Astrocyte of the spinal cord (primary cell): ENCODE measurements at regions not wholly inside any gene's neighbourhood (a gene's known extent, or its start where the extent isn't known, plus 50 kb on each side); places are given as distances from the start of the nearest gene placed in this dataset.
A peak's percentile ranks its signal among the peaks of the same experiment; 100 is the strongest.

Experiments used
- DNase-seq: peaks from one replicate; pipeline ENCODE4 v3.0.0; 2011; ENCODE audit warnings: low read depth, low spot score
- H3K4me3 ChIP-seq: 2 replicates; pipeline ENCODE4 v1.5.1; 2011; ENCODE audit warnings: low read depth, mild to moderate bottlenecking, low read length, moderate library complexity
- CTCF ChIP-seq: IDR thresholded peaks from 2 replicates; pipeline ENCODE4 v1.5.1; 2012; ENCODE audit warnings: low read depth, mild to moderate bottlenecking, low read length, inconsistent platforms
- in situ Hi-C: cut with HindIII; loops from 2 replicates; pipeline ENCODE4 v1.10.0; 2017; ENCODE audit warnings: low sequenced_read_pairs

GRCh38 chr2:156215656-156216055, 116.9 kb downstream of the NR4A2 start:
- DNase-seq = no peak
- in situ Hi-C loops = no loop called here
- TF ChIP-seq CTCF = no peak
- no peak overlapping the region for H3K4me3 ChIP-seq

GRCh38 chr2:156211318-156211717, 121.2 kb downstream of the NR4A2 start:
- no peak for TF ChIP-seq CTCF

GRCh38 chr2:156206355-156206754, 126.2 kb downstream of the NR4A2 start:
- TF ChIP-seq CTCF = no peak
- DNase-seq = no peak
- in situ Hi-C loops = no loop called here
- no peak overlapping the region for H3K4me3 ChIP-seq

More at GRCh38 chr2:156211318-156211717, 121.2 kb downstream of the NR4A2 start:
- no peak for DNase-seq
- in situ Hi-C loops = no loop called here
- no peak overlapping the region for H3K4me3 ChIP-seq

GRCh38 chr2:156199588-156199987, 132.9 kb downstream of the NR4A2 start:
- TF ChIP-seq CTCF = no peak
- DNase-seq = no peak
- in situ Hi-C loops = no loop called here

GRCh38 chr2:156196031-156196430, 136.5 kb downstream of the NR4A2 start:
- DNase-seq = no peak
- TF ChIP-seq CTCF = no peak
- in situ Hi-C loops = no loop called here
- H3K4me3 ChIP-seq = no peak overlapping the region

More at GRCh38 chr2:156199588-156199987, 132.9 kb downstream of the NR4A2 start:
- no peak overlapping the region for H3K4me3 ChIP-seq

- DNase-seq = no peak
- in situ Hi-C loops = no loop called here
- no peak overlapping the region for H3K4me3 ChIP-seq
- TF ChIP-seq CTCF = peak; percentile 17
Observed at GRCh38 chr2:156192468-156192867, 140.1 kb downstream of the NR4A2 start.

- no peak overlapping the region for H3K4me3 ChIP-seq
- no peak for TF ChIP-seq CTCF
- in situ Hi-C loops = no loop called here
- DNase-seq = no peak
Observed at GRCh38 chr2:156191527-156191926, 141.0 kb downstream of the NR4A2 start.
